ENCODE measurements at regions not wholly inside any gene's neighbourhood (a gene's known extent, or its start where the extent isn't known, plus 50 kb on each side); places are given as distances from the start of the nearest gene placed in this dataset.
A peak's percentile ranks its signal among the peaks of the same experiment; 100 is the strongest.
"Not testable (repeated sequence)": the region's sequence is repeated elsewhere in the genome, so short reads cannot be mapped to it uniquely, and the experiment has no call there.

DNA sequence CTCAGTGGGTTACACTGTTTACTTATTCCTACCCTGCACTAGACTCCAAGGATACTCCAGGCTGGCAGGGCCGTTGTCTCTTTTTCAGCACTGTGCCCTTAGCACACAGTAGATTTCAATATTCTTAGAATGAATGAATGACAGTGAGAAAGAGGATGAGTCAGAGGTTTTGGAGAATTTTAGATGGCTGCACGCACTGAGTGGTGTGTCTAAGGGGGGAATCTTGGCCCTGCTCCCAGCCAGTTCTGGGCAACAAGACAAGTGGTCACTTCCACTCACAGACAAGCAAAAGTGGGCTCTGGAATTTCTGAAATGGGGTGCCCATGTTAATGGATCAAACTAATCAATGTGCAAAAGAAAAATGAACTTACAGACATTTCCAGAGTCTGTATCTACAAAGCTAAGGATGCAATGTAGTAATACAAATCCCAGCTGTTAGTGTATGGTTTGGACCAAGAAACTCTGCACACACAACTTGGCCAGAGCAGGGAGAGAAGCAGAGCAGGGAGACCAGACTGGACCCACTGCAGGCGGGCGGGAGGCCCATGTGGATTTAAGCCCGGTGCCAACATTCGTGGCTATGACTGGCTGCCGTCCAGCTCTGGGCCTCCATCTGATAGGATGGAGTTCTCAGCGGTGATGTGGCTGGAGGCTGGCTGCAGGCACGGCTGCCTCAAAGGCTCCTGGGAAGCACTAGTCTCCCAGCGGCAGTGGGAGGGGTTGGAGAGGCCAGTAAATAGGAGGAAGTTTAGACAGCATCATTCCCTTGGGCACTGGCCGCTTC, 95.6 kb upstream of the CDYL2 start:
- Histone ChIP-seq H3K27me3 (no peaks in the 10 kb centered on the region), H3K4me3 (replicated peaks in 1 of 3) (no peak overlapping the region), H3K4me1 (peaks cover 0 to 3% of the 10 kb centered on the region in 2 donors), H3K27ac (peak overlapping the region in 2 of 3 donors; percentile 40 to 75), H3K36me3 (no peaks in the 10 kb centered on the region), H3K9me3 (no peaks in the 10 kb centered on the region)
- TF ChIP-seq, protein P1, sequence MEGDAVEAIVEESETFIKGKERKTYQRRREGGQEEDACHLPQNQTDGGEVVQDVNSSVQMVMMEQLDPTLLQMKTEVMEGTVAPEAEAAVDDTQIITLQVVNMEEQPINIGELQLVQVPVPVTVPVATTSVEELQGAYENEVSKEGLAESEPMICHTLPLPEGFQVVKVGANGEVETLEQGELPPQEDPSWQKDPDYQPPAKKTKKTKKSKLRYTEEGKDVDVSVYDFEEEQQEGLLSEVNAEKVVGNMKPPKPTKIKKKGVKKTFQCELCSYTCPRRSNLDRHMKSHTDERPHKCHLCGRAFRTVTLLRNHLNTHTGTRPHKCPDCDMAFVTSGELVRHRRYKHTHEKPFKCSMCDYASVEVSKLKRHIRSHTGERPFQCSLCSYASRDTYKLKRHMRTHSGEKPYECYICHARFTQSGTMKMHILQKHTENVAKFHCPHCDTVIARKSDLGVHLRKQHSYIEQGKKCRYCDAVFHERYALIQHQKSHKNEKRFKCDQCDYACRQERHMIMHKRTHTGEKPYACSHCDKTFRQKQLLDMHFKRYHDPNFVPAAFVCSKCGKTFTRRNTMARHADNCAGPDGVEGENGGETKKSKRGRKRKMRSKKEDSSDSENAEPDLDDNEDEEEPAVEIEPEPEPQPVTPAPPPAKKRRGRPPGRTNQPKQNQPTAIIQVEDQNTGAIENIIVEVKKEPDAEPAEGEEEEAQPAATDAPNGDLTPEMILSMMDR (IDR thresholded peaks at IDR 0.05), result no peak
- TF ChIP-seq POLR2A (IDR thresholded peaks at IDR 0.05), result no peak
- 15 to 21% methylated on average over 11 of the region's 11 CpGs for WGBS, 2 donors
- intact Hi-C loops (cut with DNase I), result no loop called here
- DNase-seq, result peak; percentile 71 to 80

DNA sequence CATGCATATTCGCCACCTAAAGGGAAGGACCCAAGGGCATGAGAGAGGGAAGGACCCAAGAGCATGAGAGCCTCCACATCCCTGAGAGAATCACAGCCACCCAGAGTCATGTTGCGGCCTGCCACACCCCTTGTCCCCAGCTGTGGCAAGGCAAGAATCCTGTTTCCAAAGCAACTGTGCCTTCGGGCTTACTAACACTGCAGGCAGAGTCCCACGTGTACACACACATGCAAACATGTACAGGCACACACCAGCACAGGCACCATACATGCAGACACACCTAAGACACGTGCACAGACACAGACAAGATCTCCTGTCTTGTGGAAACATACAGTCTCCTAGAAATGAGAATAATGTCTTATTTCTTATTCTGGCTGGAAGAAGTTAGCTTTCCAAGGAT, 92.4 kb upstream of the CDYL2 start:
- 92 to 96% methylated on average over 5 of the region's 5 CpGs for WGBS, 2 donors
- DNase-seq, result no peak
- H3K4me1 ChIP-seq, result peaks cover 8 to 18% of the 10 kb centered on the region in 2 donors
- H3K4me3 ChIP-seq (replicated peaks in 1 of 3), result no peak overlapping the region
- no peak for TF ChIP-seq POLR2A (IDR thresholded peaks at IDR 0.05)
- TF ChIP-seq, protein P1 (IDR thresholded peaks at IDR 0.05), result no peak
- H3K9me3 ChIP-seq, result no peaks in the 10 kb centered on the region
- intact Hi-C loops (cut with DNase I), result no loop called here
- no peaks in the 10 kb centered on the region for H3K27me3 ChIP-seq
- no peaks in the 10 kb centered on the region for H3K36me3 ChIP-seq
- H3K27ac ChIP-seq, result no peak overlapping the region

DNA sequence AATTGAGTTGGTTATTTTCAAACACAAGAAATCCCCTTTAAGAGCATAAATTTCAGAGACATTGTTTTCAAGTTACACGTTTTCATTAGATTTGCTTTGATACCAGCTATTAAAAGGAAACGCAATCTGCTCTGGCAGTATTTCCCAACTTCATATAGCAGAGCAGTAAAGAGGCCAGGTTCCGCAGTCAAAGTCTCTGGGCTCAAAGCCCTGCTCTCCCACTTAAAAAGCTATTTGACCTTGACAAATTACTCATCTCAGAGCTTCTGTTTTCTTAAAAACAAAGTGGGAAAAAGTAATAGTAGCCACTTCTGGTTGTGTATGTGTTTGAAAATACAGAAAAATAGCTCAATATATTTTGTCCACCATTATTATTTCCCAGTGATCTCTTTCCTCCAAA, 89.7 kb upstream of the CDYL2 start:
- intact Hi-C loops (cut with DNase I), result no loop called here
- 20 to 33% methylated on average over 3 of the region's 3 CpGs for WGBS, 2 donors
- peak; percentile 35 to 38 for DNase-seq
- H3K4me1 ChIP-seq, result peaks cover 8 to 18% of the 10 kb centered on the region in 2 donors
- TF ChIP-seq, protein P1 (IDR thresholded peaks at IDR 0.05), result no peak
- TF ChIP-seq POLR2A (IDR thresholded peaks at IDR 0.05), result no peak
- H3K36me3 ChIP-seq, result no peaks in the 10 kb centered on the region
- H3K4me3 ChIP-seq (replicated peaks in 1 of 3), result no peak overlapping the region
- no peaks in the 10 kb centered on the region for H3K27me3 ChIP-seq
- no peak overlapping the region for H3K27ac ChIP-seq
- no peaks in the 10 kb centered on the region for H3K9me3 ChIP-seq

DNA sequence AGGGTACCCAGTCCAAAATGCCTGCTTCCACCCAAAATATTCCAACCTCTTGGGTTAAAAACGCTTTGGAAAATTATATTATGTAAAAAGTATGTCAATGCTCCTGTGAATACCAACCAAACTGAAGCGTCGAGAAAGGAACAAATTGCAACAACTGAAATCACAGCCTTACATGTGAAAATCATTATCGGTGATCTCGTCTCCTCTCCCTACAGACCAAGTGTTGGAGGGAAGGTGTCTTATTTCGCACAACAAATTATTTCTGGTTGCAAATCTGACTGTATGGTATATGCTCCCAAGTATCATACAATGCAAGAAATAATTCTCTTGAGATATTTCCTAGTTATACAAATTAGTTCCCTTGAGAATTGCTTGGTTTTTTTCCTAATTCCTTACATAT, 89.3 kb upstream of the CDYL2 start:
- H3K27ac ChIP-seq, result no peak overlapping the region
- 81 to 84% methylated on average over 6 of the region's 6 CpGs for WGBS, 2 donors
- TF ChIP-seq, protein P1 (IDR thresholded peaks at IDR 0.05), result no peak
- no peak for TF ChIP-seq POLR2A (IDR thresholded peaks at IDR 0.05)
- no peaks in the 10 kb centered on the region for H3K36me3 ChIP-seq
- no peak for DNase-seq
- no peaks in the 10 kb centered on the region for H3K27me3 ChIP-seq
- no peak overlapping the region for H3K4me3 ChIP-seq (replicated peaks in 1 of 3)
- no peaks in the 10 kb centered on the region for H3K9me3 ChIP-seq
- peaks cover 8 to 18% of the 10 kb centered on the region in 2 donors for H3K4me1 ChIP-seq
- intact Hi-C loops (cut with DNase I), result no loop called here

DNA sequence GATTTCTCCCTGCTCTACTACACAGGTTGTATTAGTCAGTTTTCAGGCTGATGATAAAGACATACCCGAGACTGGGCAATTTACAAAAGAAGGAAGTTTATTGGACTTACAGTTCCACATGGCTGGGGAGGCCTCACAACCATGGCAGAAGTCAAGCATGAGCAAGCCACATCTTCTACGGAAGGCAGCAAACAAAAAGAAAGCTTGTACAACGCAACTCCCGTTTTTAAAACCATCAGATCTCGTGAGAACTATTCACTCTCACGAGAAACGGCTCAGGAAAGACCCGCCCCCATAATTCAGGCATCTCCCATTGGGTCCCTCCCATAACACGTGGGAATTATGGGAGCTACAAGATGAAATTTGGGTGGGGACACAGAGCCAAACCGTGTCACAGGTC, 88.0 kb upstream of the CDYL2 start:
- H3K27ac ChIP-seq; H3K4me3 ChIP-seq (replicated peaks in 1 of 3); H3K27me3 ChIP-seq; intact Hi-C loops (cut with DNase I); H3K36me3 ChIP-seq; H3K9me3 ChIP-seq; DNase-seq: not testable (repeated sequence)
- 86 to 91% methylated on average over 10 of the region's 10 CpGs for WGBS, 2 donors
- peaks cover 8 to 18% of the 10 kb centered on the region in 2 donors for H3K4me1 ChIP-seq
